Breast epithelium (tissue), 4 donors: ENCODE measurements at regions not wholly inside any gene's neighbourhood (a gene's known extent, or its start where the extent isn't known, plus 50 kb on each side); places are given as distances from the start of the nearest gene placed in this dataset.

ENCODE experiments used
- DNase-seq, 2 donors: peaks; one replicate each; pipeline ENCODE4 v3.0.0-alpha.2; 2019; ENCODE audit warnings: low spot score in 2 of 2
- H3K27ac ChIP-seq, 2 donors: fragments of 200-600 bp; sonication (generic) in 1 of 2; one replicate each; pipeline ENCODE4 v1.5.1; 2016 to 2019; ENCODE audit warnings: mild to moderate bottlenecking in 1 of 2
- H3K27me3 ChIP-seq, 2 donors: fragments of 200-600 bp; sonication (generic) in 1 of 2; one replicate each; pipeline versions ENCODE4 v1.5.1 to v1.6.0; 2017 to 2019; ENCODE audit warnings: control low read depth in 1 of 2, mild to moderate bottlenecking in 1 of 2
- H3K36me3 ChIP-seq: fragments of 200-600 bp; one replicate; pipeline ENCODE4 v1.5.1; 2019
- H3K4me1 ChIP-seq, 2 donors: fragments of 200-600 bp; sonication (generic); one replicate each; pipeline ENCODE4 v1.5.1; 2016 to 2019; ENCODE audit warnings: control low read depth in 1 of 2
- H3K4me3 ChIP-seq, 3 donors: fragments of 200-600 bp; sonication (generic); 1 replicate in 2 of 3; 2 replicates in 1 of 3; pipeline ENCODE4 v1.5.1; 2016 to 2019; ENCODE audit warnings: mild to moderate bottlenecking in 3 of 3, moderate library complexity in 2 of 3
- H3K9me3 ChIP-seq, 2 donors: fragments of 200-600 bp; sonication (generic) in 1 of 2; one replicate each; pipeline ENCODE4 v1.5.1; 2016 to 2019; ENCODE audit warnings: control low read depth in 1 of 2
- POLR2A ChIP-seq: fragments of 450-650 bp; IDR thresholded peaks from one replicate; pipeline ENCODE4 v1.6.1; 2016; ENCODE audit warnings: antibody characterized with exemption, mild to moderate bottlenecking, moderate library complexity
- POLR2AphosphoS5 ChIP-seq, 3 donors: sonication (generic); formaldehyde crosslinking; IDR thresholded peaks; one replicate each; pipeline ENCODE4 v1.6.1; 2017; ENCODE audit warnings: antibody characterized with exemption in 3 of 3
- intact Hi-C: fragments of 100-400 bp; cut with DNase I; formaldehyde crosslinking; loops from one replicate; pipeline ENCODE4 v1.15.1; 2023; ENCODE audit warnings: low total_unique reads
- TF ChIP-seq, protein P1 (sequence below), 3 donors: fragments of 450-650 bp; IDR thresholded peaks; one replicate each; pipeline ENCODE4 v1.5.1; 2016 to 2017; ENCODE audit warnings: antibody characterized with exemption in 3 of 3, mild to moderate bottlenecking in 3 of 3, moderate library complexity in 3 of 3

DNA sequence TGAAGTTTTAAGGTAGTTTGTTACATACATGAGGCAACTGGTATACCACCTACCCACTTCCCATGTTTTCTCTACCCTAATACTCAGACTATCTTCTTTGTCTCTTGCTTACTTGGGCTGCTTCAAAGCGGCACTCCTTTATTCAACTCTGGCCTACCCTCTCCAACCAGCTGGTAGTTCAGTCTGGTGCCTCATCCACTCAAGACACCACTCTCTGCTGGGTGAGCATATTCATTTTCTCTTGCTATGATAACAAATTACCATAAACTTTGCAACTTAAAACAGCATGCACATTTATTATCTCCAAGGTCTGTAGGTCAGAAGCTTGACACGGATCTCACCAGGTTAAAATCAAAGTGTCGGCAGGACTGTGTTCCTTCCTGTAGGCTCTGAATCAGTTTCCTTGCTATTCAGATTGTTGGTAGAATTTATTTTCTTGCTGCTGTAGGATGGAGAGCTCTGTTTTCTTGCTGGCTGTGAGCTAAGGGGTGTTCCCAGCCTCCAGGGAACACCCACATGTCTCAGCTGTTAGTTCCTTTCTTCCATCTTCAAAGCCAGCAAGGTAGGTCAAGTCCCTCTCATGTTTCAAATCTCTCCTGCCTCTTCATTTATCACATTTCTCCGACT lies 666.0 kb downstream of the DIAPH3 start:
- H3K36me3 ChIP-seq = no peaks in the 10 kb centered on the region
- DNase-seq = no peak
- no peaks in the 10 kb centered on the region for H3K9me3 ChIP-seq
- no peak overlapping the region for H3K4me3 ChIP-seq
- TF ChIP-seq, protein P1, sequence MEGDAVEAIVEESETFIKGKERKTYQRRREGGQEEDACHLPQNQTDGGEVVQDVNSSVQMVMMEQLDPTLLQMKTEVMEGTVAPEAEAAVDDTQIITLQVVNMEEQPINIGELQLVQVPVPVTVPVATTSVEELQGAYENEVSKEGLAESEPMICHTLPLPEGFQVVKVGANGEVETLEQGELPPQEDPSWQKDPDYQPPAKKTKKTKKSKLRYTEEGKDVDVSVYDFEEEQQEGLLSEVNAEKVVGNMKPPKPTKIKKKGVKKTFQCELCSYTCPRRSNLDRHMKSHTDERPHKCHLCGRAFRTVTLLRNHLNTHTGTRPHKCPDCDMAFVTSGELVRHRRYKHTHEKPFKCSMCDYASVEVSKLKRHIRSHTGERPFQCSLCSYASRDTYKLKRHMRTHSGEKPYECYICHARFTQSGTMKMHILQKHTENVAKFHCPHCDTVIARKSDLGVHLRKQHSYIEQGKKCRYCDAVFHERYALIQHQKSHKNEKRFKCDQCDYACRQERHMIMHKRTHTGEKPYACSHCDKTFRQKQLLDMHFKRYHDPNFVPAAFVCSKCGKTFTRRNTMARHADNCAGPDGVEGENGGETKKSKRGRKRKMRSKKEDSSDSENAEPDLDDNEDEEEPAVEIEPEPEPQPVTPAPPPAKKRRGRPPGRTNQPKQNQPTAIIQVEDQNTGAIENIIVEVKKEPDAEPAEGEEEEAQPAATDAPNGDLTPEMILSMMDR (IDR thresholded peaks at IDR 0.05) = no peak
- TF ChIP-seq POLR2AphosphoS5 (IDR thresholded peaks at IDR 0.05) = no peak
- TF ChIP-seq POLR2A = no peak
- H3K27me3 ChIP-seq = no peaks in the 10 kb centered on the region
- intact Hi-C loops = no loop called here
- no peak overlapping the region for H3K27ac ChIP-seq
- H3K4me1 ChIP-seq = no peaks in the 10 kb centered on the region

DNA sequence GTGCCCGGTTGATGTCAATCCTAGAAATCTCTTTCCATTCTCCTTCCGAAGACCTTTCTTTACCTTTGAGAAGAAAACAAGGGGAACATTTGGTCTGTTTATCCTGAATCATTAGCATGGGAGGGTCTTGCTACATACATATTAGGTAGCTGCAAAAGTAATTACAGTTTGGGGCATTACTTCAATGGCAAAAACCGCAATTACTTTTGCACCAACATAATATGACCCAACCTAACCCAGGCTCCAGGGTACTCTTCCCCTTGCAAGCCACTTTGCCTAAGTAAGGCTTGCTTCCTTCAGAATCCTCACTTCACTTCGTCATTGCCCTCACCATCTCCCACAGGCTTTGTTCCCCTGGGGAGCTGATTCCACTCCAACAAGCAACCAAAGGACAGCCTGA lies 662.7 kb downstream of the DIAPH3 start:
- Histone ChIP-seq H3K9me3 (no peaks in the 10 kb centered on the region), H3K4me1 (no peaks in the 10 kb centered on the region), H3K4me3 (no peak overlapping the region), H3K27ac (no peak overlapping the region), H3K36me3 (no peaks in the 10 kb centered on the region), H3K27me3 (no peaks in the 10 kb centered on the region)
- intact Hi-C loops = no loop called here
- no peak for TF ChIP-seq POLR2A
- TF ChIP-seq POLR2AphosphoS5 (IDR thresholded peaks at IDR 0.05) = no peak
- TF ChIP-seq, protein P1 (IDR thresholded peaks at IDR 0.05) = no peak
- DNase-seq = no peak

DNA sequence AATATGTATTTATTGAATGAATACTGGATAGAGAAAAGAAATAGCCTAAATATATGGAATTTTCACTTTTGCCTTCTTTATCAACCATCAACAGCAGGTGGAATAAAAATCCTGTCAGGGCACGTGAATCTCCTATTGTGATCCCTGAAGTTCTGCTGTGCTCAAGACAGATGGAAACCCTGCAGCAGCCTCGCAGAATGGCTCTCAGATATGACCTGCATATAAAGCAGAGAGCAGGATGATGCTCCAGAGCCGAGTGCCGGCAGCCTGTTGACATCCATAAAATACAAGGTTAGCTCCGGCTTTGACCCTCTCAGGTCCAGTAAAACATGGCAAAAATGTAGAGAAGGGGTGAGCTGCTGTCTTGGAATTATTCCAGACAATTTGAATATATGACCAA lies 659.3 kb downstream of the DIAPH3 start:
- no peak for TF ChIP-seq POLR2A
- TF ChIP-seq POLR2AphosphoS5 (IDR thresholded peaks at IDR 0.05) = no peak
- TF ChIP-seq, protein P1 (IDR thresholded peaks at IDR 0.05) = no peak
- H3K36me3 ChIP-seq = no peaks in the 10 kb centered on the region
- no peak overlapping the region for H3K27ac ChIP-seq
- no peaks in the 10 kb centered on the region for H3K4me1 ChIP-seq
- H3K27me3 ChIP-seq = no peaks in the 10 kb centered on the region
- DNase-seq = no peak
- no peak overlapping the region for H3K4me3 ChIP-seq
- intact Hi-C loops = no loop called here
- H3K9me3 ChIP-seq = no peaks in the 10 kb centered on the region

DNA sequence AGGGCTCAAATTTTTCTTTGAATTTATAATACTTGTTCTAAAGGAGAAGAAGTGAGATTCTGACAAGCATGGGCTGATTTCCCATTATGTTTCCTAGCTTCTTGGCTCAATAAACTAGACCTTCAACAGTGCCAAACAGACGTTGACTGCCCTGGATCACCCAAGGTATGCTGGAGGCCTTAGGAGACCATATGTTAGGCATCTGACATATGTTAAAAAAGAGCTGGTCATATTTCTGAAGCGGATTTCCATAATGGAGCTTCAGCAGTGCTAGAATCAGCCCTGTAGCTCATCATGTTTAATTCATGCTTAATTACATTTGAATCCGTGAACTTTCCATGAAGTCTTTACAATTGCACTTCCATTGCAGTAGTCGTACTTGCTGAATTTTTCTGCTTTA lies 653.3 kb downstream of the DIAPH3 start:
- intact Hi-C loops = no loop called here
- TF ChIP-seq POLR2A = no peak
- TF ChIP-seq, protein P1 (IDR thresholded peaks at IDR 0.05) = no peak
- no peaks in the 10 kb centered on the region for H3K27me3 ChIP-seq

DNA sequence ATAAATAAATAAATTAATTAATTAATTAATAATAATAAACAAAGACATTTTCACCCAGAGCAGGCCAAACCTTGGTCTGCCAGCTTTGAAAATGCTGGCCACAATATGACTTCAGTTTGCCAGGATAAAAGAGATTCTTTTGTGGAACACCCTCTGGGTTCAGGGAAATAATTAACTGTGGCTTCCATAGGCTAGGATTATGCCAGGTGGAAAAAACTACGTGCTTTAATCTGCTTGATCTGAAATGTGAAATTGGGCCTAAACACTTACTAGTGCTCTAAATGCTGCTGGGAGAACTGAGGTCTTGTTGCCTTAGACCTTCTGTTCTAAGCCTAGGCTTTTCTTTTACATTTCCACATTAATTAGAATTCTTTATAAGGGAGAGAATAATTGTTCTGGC lies 650.0 kb downstream of the DIAPH3 start:
- intact Hi-C loops = no loop called here
- H3K9me3 ChIP-seq = no peaks in the 10 kb centered on the region
- H3K27ac ChIP-seq = no peak overlapping the region
- H3K27me3 ChIP-seq = no peaks in the 10 kb centered on the region
- H3K4me3 ChIP-seq = no peak overlapping the region
- TF ChIP-seq POLR2AphosphoS5 (IDR thresholded peaks at IDR 0.05) = no peak
- no peak for TF ChIP-seq POLR2A
- TF ChIP-seq, protein P1 (IDR thresholded peaks at IDR 0.05) = no peak
- H3K4me1 ChIP-seq = no peaks in the 10 kb centered on the region
- DNase-seq = no peak
- H3K36me3 ChIP-seq = no peaks in the 10 kb centered on the region

More for the DNA sequence above, 653.3 kb downstream of the DIAPH3 start:
- no peak overlapping the region for H3K27ac ChIP-seq
- no peaks in the 10 kb centered on the region for H3K9me3 ChIP-seq
- H3K4me1 ChIP-seq = no peaks in the 10 kb centered on the region
- H3K36me3 ChIP-seq = no peaks in the 10 kb centered on the region
- no peak for DNase-seq
- no peak overlapping the region for H3K4me3 ChIP-seq
